ENCODE measurements at regions not wholly inside any gene's neighbourhood (a gene's known extent, or its start where the extent isn't known, plus 50 kb on each side); places are given as distances from the start of the nearest gene placed in this dataset.

DNA sequence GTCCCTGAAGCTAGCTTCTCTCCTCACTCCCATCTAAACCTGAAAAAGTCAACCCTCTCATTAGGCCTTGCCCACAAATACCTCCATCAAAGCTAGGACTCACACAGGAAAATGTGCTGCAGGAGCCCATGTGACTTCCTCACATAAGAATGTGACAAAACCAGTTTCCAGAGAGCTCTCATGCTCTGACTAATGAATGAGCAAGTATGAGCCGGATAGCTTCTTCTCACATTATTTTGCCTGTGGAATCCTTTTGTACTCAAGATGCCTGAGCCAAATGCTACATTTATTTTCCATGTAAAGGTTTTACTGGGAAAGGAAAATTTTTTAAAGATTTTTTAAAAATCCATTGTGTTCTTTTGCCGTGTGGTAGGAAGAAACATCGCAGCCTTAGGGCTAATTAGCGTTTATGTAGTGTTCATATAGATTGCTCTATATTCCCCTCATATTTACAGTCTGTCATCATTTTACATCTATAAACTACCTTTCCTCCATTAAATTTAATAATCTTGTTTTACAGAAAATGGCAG lies 68.6 kb upstream of the CCN6 start:
- H3K4ac ChIP-seq (ENCODE audit: low read depth, low read length) = no peak overlapping the region
- no peak overlapping the region; the same call in 1 of the 2 replicates for H3K14ac ChIP-seq (ENCODE audit: insufficient read depth, low read length)
- H3K4me3 Mint-ChIP-seq = 0 out of 5 replicates have a peak overlapping the region, but pooled peaks of 1 of the 2 experiments have one; percentile 27
- no peak overlapping the region for H4K5ac ChIP-seq (ENCODE audit: insufficient read length, low read depth, low read length)
- H3K27me3 ChIP-seq (ENCODE audit: insufficient read depth, low read length) = no peaks in the 10 kb centered on the region
- H3T11ph ChIP-seq (ENCODE audit: low read length) = no peak overlapping the region
- H2BK12ac ChIP-seq (ENCODE audit: insufficient read length, low read depth, low read length) = no peak overlapping the region
- H3K4me2 ChIP-seq (ENCODE audit: insufficient read depth, insufficient read length, low read length) = no peak overlapping the region
- H3K23ac ChIP-seq (ENCODE audit: insufficient read length, low read depth, low read length) = no peak overlapping the region
- peaks cover 3 to 4% of the 10 kb centered on the region in 2 experiments; a peak in 3 of 5 replicates for H3K9me3 Mint-ChIP-seq
- no peak overlapping the region for H2BK5ac ChIP-seq (ENCODE audit: insufficient read length, low read length)
- no peak overlapping the region for H2BK20ac ChIP-seq (ENCODE audit: low read depth, low read length, poor library complexity, severe bottlenecking)
- no peak overlapping the region for H3K9ac ChIP-seq (ENCODE audit: extremely low read depth, insufficient read length, low read length)
- H3K18ac ChIP-seq (ENCODE audit: insufficient read length, low read depth, low read length) = peak overlapping the region; percentile 27
- H3K27ac Mint-ChIP-seq = peak overlapping the region; percentile 45 to 89 (median 73)
- H3K4me1 Mint-ChIP-seq = peaks cover 25% of the 10 kb centered on the region in 2 experiments
- H3K4me1 ChIP-seq (ENCODE audit: insufficient read depth, low read length) = peaks cover 9% of the 10 kb centered on the region; the same call in 1 of the 2 replicates
- H4K91ac ChIP-seq (ENCODE audit: insufficient read length, low read depth, low read length) = no peak overlapping the region
- H3K27me3 Mint-ChIP-seq (ENCODE audit: low read depth) = peaks cover 6% of the 10 kb centered on the region; the same call in 1 of the 2 replicates
- TF ChIP-seq CTCF (conservative IDR thresholded peaks at IDR 0.05) = peak; percentile 27; the same call in 1 of the 3 replicates
- H4K8ac ChIP-seq (replicated peaks; ENCODE audit: insufficient read length, low read depth, low read length) = no peak overlapping the region
- no peak overlapping the region for H2BK120ac ChIP-seq (ENCODE audit: low read depth, low read length, poor library complexity, severe bottlenecking)
- no peaks in the 10 kb centered on the region for H3K79me1 ChIP-seq (ENCODE audit: insufficient read depth, low read depth, low read length, poor library complexity, severe bottlenecking)
- peaks cover 0 to 9% (median 2%) of the 10 kb centered on the region in 3 experiments; a peak in 3 of 7 replicates for H3K36me3 Mint-ChIP-seq (ENCODE audit: insufficient read depth in 1 of 3, low read depth in 3 of 3)
- H4K20me1 ChIP-seq (ENCODE audit: control insufficient read depth, insufficient read depth, insufficient read length) = no peaks in the 10 kb centered on the region
- H2AFZ ChIP-seq (ENCODE audit: low read length) = peak overlapping the region; percentile 85
- no peak overlapping the region for H3K56ac ChIP-seq (ENCODE audit: insufficient read length, low read depth, low read length)
- no peaks in the 10 kb centered on the region for H3K23me2 ChIP-seq (ENCODE audit: insufficient read length, low read depth, low read length, poor library complexity, severe bottlenecking)
- no peaks in the 10 kb centered on the region for H3K79me2 ChIP-seq (ENCODE audit: insufficient read depth, low read length)
- no peaks in the 10 kb centered on the region for H3K9me3 ChIP-seq (ENCODE audit: control insufficient read depth, low read depth, low read length)
- peak overlapping the region; percentile 24 for H3K27ac ChIP-seq (ENCODE audit: insufficient read length, low read depth, low read length)
- no CpG with 5 or more reads among the region's 4 CpGs for WGBS (ENCODE audit: extremely low coverage, insufficient read length, low lambda C conversion rate)
- peak; percentile 76 for DNase-seq
- H2BK15ac ChIP-seq (ENCODE audit: low read depth, low read length) = no peak overlapping the region
- no peak overlapping the region for H2AK5ac ChIP-seq (ENCODE audit: insufficient read length, low read length)

All from H9 (cell line).